IMR-90 (cell line): ENCODE measurements at regions not wholly inside any gene's neighbourhood (a gene's known extent, or its start where the extent isn't known, plus 50 kb on each side); places are given as distances from the start of the nearest gene placed in this dataset.

ENCODE experiments used
- ATAC-seq: fragments of 200-7000 bp; cut with Tn5 transposase; 2 replicates; pipeline ENCODE4 v1.9.1; 2020; ENCODE audit warnings: low read depth, mild to moderate bottlenecking, moderate library complexity
- BruUV-seq: library from RNA; stranded (reverse); fragments of 400-500 nt; replicated peaks from 2 replicates; lab custom pipeline; 2021; lab: Mats Ljungman, UMichigan
- CTCF ChIA-PET: fragments of 300-600 bp; formaldehyde crosslinking; extraction: SDS; loops from one replicate; lab custom pipeline; 2021; ENCODE audit warnings: antibody characterized with exemption; lab: Yijun Ruan, JAX
- POLR2A ChIA-PET: fragments of 300-600 bp; sonication (Branson Sonifier 250); formaldehyde crosslinking; loops from one replicate; lab custom pipeline; 2022; ENCODE audit warnings: antibody characterized with exemption; ENCODE audit not compliant: unreplicated experiment; lab: Charles Lee
- DNase-seq: peaks from one replicate; pipeline ENCODE4 v3.0.0; 2013
- H2AFZ ChIP-seq: replicated peaks from 2 replicates; pipeline ENCODE3; 2013; ENCODE audit warnings: low read length, mild to moderate bottlenecking; ENCODE audit not compliant: poor library complexity
- H2AK5ac ChIP-seq: 2 replicates; pipeline ENCODE4 v1.6.1; 2013; ENCODE audit warnings: low read depth, low read length, inconsistent platforms
- H2AK9ac ChIP-seq: replicated peaks from 2 replicates; pipeline ENCODE3; 2013; ENCODE audit warnings: mild to moderate bottlenecking, low read depth, low read length, moderate library complexity; ENCODE audit not compliant: poor library complexity
- H2BK120ac ChIP-seq: 2 replicates; pipeline ENCODE4 v1.6.1; 2013; ENCODE audit warnings: low read depth, low read length, inconsistent platforms
- H2BK15ac ChIP-seq: 3 replicates; pipeline ENCODE4 v1.6.1; 2013; ENCODE audit warnings: low read depth, low read length, inconsistent platforms
- H2BK20ac ChIP-seq: 2 replicates; pipeline ENCODE4 v1.6.1; 2013; ENCODE audit warnings: low read depth, mild to moderate bottlenecking, inconsistent platforms, low read length, moderate library complexity
- H2BK5ac ChIP-seq: 2 replicates; pipeline ENCODE4 v1.6.1; 2013; ENCODE audit warnings: mild to moderate bottlenecking, low read depth, low read length, inconsistent platforms; ENCODE audit not compliant: poor library complexity, severe bottlenecking
- H3K14ac ChIP-seq: replicated peaks from 2 replicates; pipeline ENCODE4 v1.6.1; 2013; ENCODE audit warnings: low read depth, low read length, inconsistent platforms
- H3K18ac ChIP-seq: 2 replicates; pipeline ENCODE4 v1.6.1; 2013; ENCODE audit warnings: low read depth, low read length, control low read depth
- H3K23ac ChIP-seq: 2 replicates; pipeline ENCODE4 v1.6.1; 2013; ENCODE audit warnings: low read depth, low read length, inconsistent platforms
- H3K27ac ChIP-seq: 2 replicates; pipeline ENCODE4 v1.5.1; 2013; ENCODE audit warnings: mild to moderate bottlenecking, control low read depth, low read length; ENCODE audit not compliant: insufficient read depth
- H3K27me3 ChIP-seq: 2 replicates; pipeline ENCODE4 v1.6.1; 2013; ENCODE audit warnings: low read length; ENCODE audit not compliant: control insufficient read depth, insufficient read depth
- H3K36me3 ChIP-seq: 2 replicates; pipeline ENCODE4 v1.6.1; 2013; ENCODE audit warnings: low read length, mixed read lengths; ENCODE audit not compliant: control insufficient read depth, insufficient read depth
- H3K4ac ChIP-seq: 2 replicates; pipeline ENCODE4 v1.6.1; 2013; ENCODE audit warnings: low read depth, low read length, inconsistent platforms
- H3K4me1 ChIP-seq: 2 replicates; pipeline ENCODE4 v1.6.1; 2013; ENCODE audit warnings: low read length, mixed read lengths; ENCODE audit not compliant: control insufficient read depth, insufficient read depth
- H3K4me2 ChIP-seq: 2 replicates; pipeline ENCODE4 v1.6.1; 2013; ENCODE audit warnings: low read depth, mild to moderate bottlenecking, control low read depth, low read length, moderate library complexity
- H3K4me3 ChIP-seq: 2 replicates; pipeline ENCODE4 v1.5.1; 2013; ENCODE audit warnings: low read depth, mild to moderate bottlenecking, control low read depth, low read length, moderate library complexity; ENCODE audit not compliant: insufficient read depth
- H3K56ac ChIP-seq: 2 replicates; pipeline ENCODE4 v1.6.1; 2013; ENCODE audit warnings: low read length, inconsistent platforms; ENCODE audit not compliant: insufficient read depth; ENCODE audit errors: extremely low read depth
- H3K79me1 ChIP-seq, 2 experiments: 2 replicates each; pipeline ENCODE4 v1.6.1; 2013; ENCODE audit warnings: low read length in 2 of 2, inconsistent platforms in 1 of 2, low read depth in 1 of 2
- H3K9ac ChIP-seq: 2 replicates; pipeline ENCODE4 v1.6.1; 2013; ENCODE audit warnings: low read depth, low read length, control low read depth
- H3K9me1 ChIP-seq: 2 replicates; pipeline ENCODE4 v1.6.1; 2013; ENCODE audit warnings: low read length, inconsistent platforms; ENCODE audit not compliant: insufficient read depth
- H3K9me3 ChIP-seq: 2 replicates; pipeline ENCODE4 v1.6.1; 2013; ENCODE audit warnings: low read length; ENCODE audit not compliant: control insufficient read depth, insufficient read depth
- H4K20me1 ChIP-seq: 2 replicates; pipeline ENCODE4 v1.6.1; 2013; ENCODE audit warnings: low read length, inconsistent platforms; ENCODE audit not compliant: insufficient read depth
- H4K5ac ChIP-seq: 2 replicates; pipeline ENCODE4 v1.6.1; 2013; ENCODE audit warnings: mild to moderate bottlenecking, low read depth, low read length, control low read depth
- H4K8ac ChIP-seq, 2 experiments: 2 replicates each; pipeline ENCODE4 v1.6.1; 2013; ENCODE audit warnings: low read depth in 2 of 2, low read length in 2 of 2, control low read depth in 1 of 2, inconsistent platforms in 1 of 2
- H4K91ac ChIP-seq: 2 replicates; pipeline ENCODE4 v1.6.1; 2013; ENCODE audit warnings: low read depth, low read length, inconsistent platforms; ENCODE audit not compliant: insufficient read depth
- CEBPB ChIP-seq: IDR thresholded peaks from 2 replicates; pipeline ENCODE4 v1.6.1; 2012; ENCODE audit warnings: low read depth, low read length, improper control_type of control experiment
- CHD1 ChIP-seq: IDR thresholded peaks from 2 replicates; pipeline ENCODE4 v1.6.1; 2012; ENCODE audit warnings: low read depth, low read length, improper control_type of control experiment
- MAFK ChIP-seq: IDR thresholded peaks from 2 replicates; pipeline ENCODE4 v1.6.1; 2012; ENCODE audit warnings: low read depth, low read length, improper control_type of control experiment
- MAZ ChIP-seq: IDR thresholded peaks from 2 replicates; pipeline ENCODE4 v1.6.1; 2012; ENCODE audit warnings: low read depth, mild to moderate bottlenecking, low read length, improper control_type of control experiment, moderate library complexity, borderline replicate concordance
- NFE2L2 ChIP-seq: fragments of 150-350 bp; IDR thresholded peaks from 2 replicates; pipeline ENCODE4 v1.6.1; 2016; ENCODE audit warnings: low read depth, mild to moderate bottlenecking, low read length
- POLR2A ChIP-seq: IDR thresholded peaks from 2 replicates; pipeline ENCODE4 v1.6.1; 2012; ENCODE audit warnings: mild to moderate bottlenecking, low read depth, low read length
- RAD21 ChIP-seq: IDR thresholded peaks from 2 replicates; pipeline ENCODE4 v1.6.1; 2012; ENCODE audit warnings: low read length, improper control_type of control experiment
- RCOR1 ChIP-seq: IDR thresholded peaks from 2 replicates; pipeline ENCODE4 v1.6.1; 2012; ENCODE audit warnings: mild to moderate bottlenecking, low read length, improper control_type of control experiment; ENCODE audit not compliant: insufficient replicate concordance
- SMC3 ChIP-seq: fragments of 150-350 bp; IDR thresholded peaks from 2 replicates; pipeline ENCODE4 v1.6.1; 2016; ENCODE audit warnings: low read depth, mild to moderate bottlenecking, antibody characterized with exemption, low read length, moderate library complexity
- WGBS, 2 experiments: methylation state at CpG; one replicate each; pipeline versions ENCODE4 v1.1.5 to v1.1.7; 2013; ENCODE audit warnings: missing lambda C conversion rate in 2 of 2; ENCODE audit not compliant: insufficient read length in 1 of 2; ENCODE audit errors: extremely low coverage in 2 of 2; 5-methylcytosine and 5-hydroxymethylcytosine counted together
- dilution Hi-C: fragments of 300-500 bp; cut with HindIII; formaldehyde crosslinking; loops from one replicate; pipeline ENCODE4 v1.14.3; 2018; ENCODE audit warnings: low sequenced_read_pairs; ENCODE audit not compliant: unreplicated experiment
- in situ Hi-C: fragments of 300-500 bp; cut with MboI; formaldehyde crosslinking; loops from 3 replicates; pipeline ENCODE4 v1.14.3; 2019; ENCODE audit warnings: low sequenced_read_pairs, inconsistent platforms, mixed read lengths
- intact Hi-C: fragments of 100-400 bp; cut with micrococcal nuclease; formaldehyde crosslinking; loops from 2 replicates; pipeline ENCODE4 v1.10.0; 2022
- TF ChIP-seq, protein P1 (sequence below): conservative IDR thresholded peaks from 2 replicates; pipeline ENCODE4 v1.5.1; 2012; ENCODE audit warnings: mild to moderate bottlenecking, low read depth, low read length, improper control_type of control experiment

- Histone ChIP-seq H3K36me3 (no peaks in the 10 kb centered on the region), H3K56ac (no peak overlapping the region), H3K9me1 (no peaks in the 10 kb centered on the region), H3K14ac (no peak overlapping the region), H3K79me1 (no peaks in the 10 kb centered on the region), H3K4ac (no peak overlapping the region), H3K18ac (no peak overlapping the region), H2BK5ac (no peak overlapping the region), H3K27me3 (no peaks in the 10 kb centered on the region), H2BK120ac (no peak overlapping the region), H4K91ac (no peak overlapping the region), H4K20me1 (no peaks in the 10 kb centered on the region), H3K23ac (no peak overlapping the region), H4K8ac (no peak overlapping the region), H3K4me1 (no peaks in the 10 kb centered on the region), H4K5ac (no peak overlapping the region), H2AFZ (peak overlapping the region; percentile 11), H2AK9ac (no peak overlapping the region), H3K9ac (no peak overlapping the region), H2BK20ac (no peak overlapping the region), H3K9me3 (no peaks in the 10 kb centered on the region), H2AK5ac (no peak overlapping the region), H3K4me2 (no peak overlapping the region), H3K27ac (no peak overlapping the region), H3K4me3 (no peak overlapping the region), H2BK15ac (no peak overlapping the region)
- in situ Hi-C loops, result no loop called here
- ChIA-PET POLR2A (no interaction called here), CTCF (no interaction called here)
- dilution Hi-C loops, result no loop called here
- intact Hi-C loops, result no loop called here
- TF ChIP-seq CEBPB (no peak), NFE2L2 (no peak), SMC3 (no peak), RAD21 (no peak), MAFK (no peak), CHD1 (no peak), MAZ (no peak), RCOR1 (no peak), POLR2A (no peak)
- TF ChIP-seq, protein P1, sequence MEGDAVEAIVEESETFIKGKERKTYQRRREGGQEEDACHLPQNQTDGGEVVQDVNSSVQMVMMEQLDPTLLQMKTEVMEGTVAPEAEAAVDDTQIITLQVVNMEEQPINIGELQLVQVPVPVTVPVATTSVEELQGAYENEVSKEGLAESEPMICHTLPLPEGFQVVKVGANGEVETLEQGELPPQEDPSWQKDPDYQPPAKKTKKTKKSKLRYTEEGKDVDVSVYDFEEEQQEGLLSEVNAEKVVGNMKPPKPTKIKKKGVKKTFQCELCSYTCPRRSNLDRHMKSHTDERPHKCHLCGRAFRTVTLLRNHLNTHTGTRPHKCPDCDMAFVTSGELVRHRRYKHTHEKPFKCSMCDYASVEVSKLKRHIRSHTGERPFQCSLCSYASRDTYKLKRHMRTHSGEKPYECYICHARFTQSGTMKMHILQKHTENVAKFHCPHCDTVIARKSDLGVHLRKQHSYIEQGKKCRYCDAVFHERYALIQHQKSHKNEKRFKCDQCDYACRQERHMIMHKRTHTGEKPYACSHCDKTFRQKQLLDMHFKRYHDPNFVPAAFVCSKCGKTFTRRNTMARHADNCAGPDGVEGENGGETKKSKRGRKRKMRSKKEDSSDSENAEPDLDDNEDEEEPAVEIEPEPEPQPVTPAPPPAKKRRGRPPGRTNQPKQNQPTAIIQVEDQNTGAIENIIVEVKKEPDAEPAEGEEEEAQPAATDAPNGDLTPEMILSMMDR, result no peak
- DNase-seq (no peak), ATAC-seq (no peak)
- BruUV-seq, result no TSS peak
- no CpG with 5 or more reads among the region's 4 CpGs for WGBS, 2 experiments
These were observed 63.4 kb downstream of the BARX1 start for GRCh38 chr9:93891549-93892310.
